Inflammatory macrophage treated with lipopolysaccharide for 4 hours (primary cell): ENCODE measurements at regions not wholly inside any gene's neighbourhood (a gene's known extent, or its start where the extent isn't known, plus 50 kb on each side); places are given as distances from the start of the nearest gene placed in this dataset.
"Not testable (repeated sequence)": the region's sequence is repeated elsewhere in the genome, so short reads cannot be mapped to it uniquely, and the experiment has no call there.

Experiments
- DNase-seq: peaks from one replicate; pipeline ENCODE4 v3.0.0-alpha.2; 2020

- DNase-seq, result peak; percentile 61
Observed at GRCh38 chr10:46749470-46749869, 161.8 kb upstream of the PTPN20 start.

- not testable (repeated sequence) for DNase-seq
Observed at GRCh38 chr10:46753763-46754162, 157.5 kb upstream of the PTPN20 start.

GRCh38 chr10:46761471-46761870 is 149.8 kb upstream of the PTPN20 start:
- DNase-seq, result not testable (repeated sequence)

- DNase-seq, result not testable (repeated sequence)
Observed at GRCh38 chr10:46768515-46769291, 142.5 kb upstream of the PTPN20 start.

DNA sequence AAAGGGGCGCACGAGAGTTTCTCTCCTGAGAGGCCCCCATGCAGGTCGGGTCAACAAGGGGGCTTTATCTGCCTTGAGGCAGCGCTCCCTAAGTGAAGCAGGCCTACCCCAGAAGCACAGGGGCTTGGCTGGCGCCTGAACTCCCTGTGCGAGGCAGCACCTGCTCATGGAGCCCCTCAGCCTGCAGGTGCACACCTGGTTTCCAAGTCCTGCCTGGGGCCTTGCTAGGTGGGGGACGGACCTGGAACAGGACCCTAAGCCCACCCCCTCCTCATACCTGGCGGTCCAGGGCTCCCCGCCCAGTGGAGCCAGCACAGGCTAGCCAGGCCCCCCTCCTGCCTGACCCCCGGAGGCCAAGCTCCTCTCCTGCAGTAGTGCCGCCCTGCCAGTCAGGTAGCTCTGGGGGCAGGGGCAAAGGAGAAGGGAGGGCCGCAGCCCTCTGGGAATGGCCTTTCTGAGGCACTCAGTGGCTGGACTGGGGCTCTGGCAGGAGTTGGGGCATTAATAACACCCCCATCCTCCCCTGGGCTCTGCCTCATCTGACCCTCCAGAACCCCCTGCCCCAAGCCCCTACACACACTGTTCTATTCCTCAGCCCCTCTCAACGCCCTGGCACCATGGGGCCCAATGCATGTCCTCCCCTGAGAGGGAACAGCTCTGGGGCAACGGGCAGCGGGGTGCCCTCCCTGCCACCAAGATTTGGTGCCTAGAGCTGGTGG is 137.9 kb upstream of the PTPN20 start:
- DNase-seq, result not testable (repeated sequence)

- DNase-seq, result not testable (repeated sequence)
Observed at GRCh38 chr10:46773897-46774236, 137.4 kb upstream of the PTPN20 start.

GRCh38 chr10:46774366-46774765 is 136.9 kb upstream of the PTPN20 start:
- not testable (repeated sequence) for DNase-seq

GRCh38 chr10:46774945-46775667 is 136.1 kb upstream of the PTPN20 start:
- DNase-seq, result not testable (repeated sequence)

GRCh38 chr10:46775668-46776059 is 135.6 kb upstream of the PTPN20 start:
- not testable (repeated sequence) for DNase-seq

- not testable (repeated sequence) for DNase-seq
Observed at GRCh38 chr10:46779571-46779970, 131.7 kb upstream of the PTPN20 start.

- not testable (repeated sequence) for DNase-seq
Observed at GRCh38 chr10:46780164-46780563, 131.1 kb upstream of the PTPN20 start.

GRCh38 chr10:46781001-46781400 is 130.2 kb upstream of the PTPN20 start:
- DNase-seq, result not testable (repeated sequence)

DNA sequence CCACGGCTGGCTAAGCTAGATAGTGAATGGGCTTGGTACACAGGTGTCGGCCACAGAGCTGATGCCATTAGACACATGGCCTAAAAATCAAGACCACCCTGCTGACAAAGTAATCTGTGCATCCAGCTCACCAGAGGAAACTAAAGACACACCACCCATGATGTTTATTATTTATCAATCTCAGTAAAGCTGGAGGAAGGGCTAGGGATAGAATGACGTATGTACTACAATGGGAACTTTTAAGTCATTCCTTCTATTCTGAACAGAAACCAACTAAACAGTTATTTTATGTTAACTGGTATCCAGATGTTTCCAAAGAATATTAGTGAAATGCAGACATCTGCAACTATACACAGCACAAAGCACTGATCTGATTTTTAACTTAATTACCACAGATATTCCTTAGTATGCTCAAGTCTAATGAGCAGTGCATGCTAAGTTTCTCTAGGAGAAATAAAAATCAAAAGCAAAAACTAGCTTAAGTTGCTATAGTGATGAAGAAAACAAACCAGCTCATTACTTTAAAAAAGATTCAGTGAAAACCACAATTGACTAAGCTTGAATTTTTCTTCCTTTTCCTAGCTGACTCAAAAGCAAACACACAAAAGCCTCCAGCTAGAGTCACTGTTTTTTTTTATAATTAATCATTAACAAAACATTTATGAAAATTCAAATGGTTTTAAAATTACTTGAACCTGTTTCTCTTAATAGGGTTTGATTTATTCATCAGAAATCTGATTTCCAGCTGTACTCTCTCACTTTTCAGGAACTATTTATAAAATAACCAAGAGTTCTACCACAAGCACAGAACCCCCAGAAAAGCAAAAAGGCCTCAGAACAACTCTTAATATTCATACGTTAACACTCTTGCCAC is 129.0 kb upstream of the PTPN20 start:
- DNase-seq, result not testable (repeated sequence)

- DNase-seq, result not testable (repeated sequence)
Observed at GRCh38 chr10:46784665-46785064, 126.6 kb upstream of the PTPN20 start.

DNA sequence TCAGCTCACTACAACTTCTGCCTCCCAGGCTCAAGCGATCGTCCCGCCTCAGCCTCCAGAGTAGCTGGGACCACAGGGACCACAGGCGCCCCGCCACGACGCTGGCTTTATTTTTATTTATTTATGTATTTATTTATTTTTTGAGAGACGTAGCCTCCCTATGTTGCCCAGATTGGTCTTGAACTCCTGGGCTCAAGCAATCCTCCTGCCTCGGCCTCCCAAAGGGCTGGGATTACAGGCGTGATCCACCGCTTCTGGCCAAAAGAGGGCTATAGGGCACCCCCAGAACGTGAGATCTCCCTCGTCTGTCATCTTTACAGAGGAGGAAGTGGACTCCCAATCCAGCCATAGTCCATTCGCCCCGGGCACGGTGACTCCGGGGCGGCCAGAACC is 125.1 kb upstream of the PTPN20 start:
- not testable (repeated sequence) for DNase-seq

- DNase-seq, result peak; percentile 38
Observed at GRCh38 chr10:46786518-46787320, 124.5 kb upstream of the PTPN20 start.

- peak; percentile 37 for DNase-seq
Observed at GRCh38 chr10:46787321-46787615, 124.0 kb upstream of the PTPN20 start.

GRCh38 chr10:46792657-46793357 is 118.4 kb upstream of the PTPN20 start:
- DNase-seq, result not testable (repeated sequence)

- peak; percentile 37 for DNase-seq
Observed at GRCh38 chr10:46796351-46796750, 114.9 kb upstream of the PTPN20 start.

DNA sequence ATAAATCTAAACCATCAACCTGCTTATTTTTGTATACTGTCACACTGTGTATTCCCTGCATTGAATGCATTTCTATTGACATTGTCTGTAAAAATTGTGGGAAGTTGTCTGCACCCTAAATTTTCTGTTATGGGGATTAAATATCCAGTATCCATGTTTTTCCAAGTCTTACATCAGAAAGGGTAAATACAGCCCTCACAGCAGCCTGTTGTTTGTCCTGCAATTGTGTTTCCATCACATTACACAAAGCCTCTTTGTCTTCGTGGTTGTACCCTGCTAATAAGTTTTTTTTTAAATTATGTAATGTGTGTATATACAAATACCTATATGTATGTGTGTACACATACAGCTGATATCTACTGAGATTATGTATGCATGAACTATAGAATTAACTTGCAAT is 109.2 kb upstream of the PTPN20 start:
- DNase-seq, result not testable (repeated sequence)

GRCh38 chr10:46803082-46803481 is 108.1 kb upstream of the PTPN20 start:
- DNase-seq, result not testable (repeated sequence)
